Parathyroid adenoma (tissue), 2 donors: ENCODE measurements at regions not wholly inside any gene's neighbourhood (a gene's known extent, or its start where the extent isn't known, plus 50 kb on each side); places are given as distances from the start of the nearest gene placed in this dataset.

Source experiments
- H2AFZ ChIP-seq: fragments of 300-600 bp; sonication (generic); one replicate; pipeline ENCODE4 v1.7.0; 2017; ENCODE audit warnings: antibody characterized with exemption, mild to moderate bottlenecking
- H3K27ac ChIP-seq: fragments of 300-600 bp; sonication (generic); one replicate; pipeline ENCODE4 v1.7.0; 2017
- H3K27me3 ChIP-seq: fragments of 300-600 bp; sonication (generic); one replicate; pipeline ENCODE4 v1.7.0; 2017; ENCODE audit warnings: low read length; ENCODE audit not compliant: control insufficient read depth, insufficient read depth
- H3K36me3 ChIP-seq: fragments of 300-600 bp; sonication (generic); one replicate; pipeline ENCODE4 v1.7.0; 2017; ENCODE audit warnings: low read length; ENCODE audit not compliant: control insufficient read depth, insufficient read depth
- H3K4me1 ChIP-seq: fragments of 300-600 bp; sonication (generic); one replicate; pipeline ENCODE4 v1.7.0; 2017; ENCODE audit warnings: control low read depth
- H3K4me2 ChIP-seq: fragments of 300-600 bp; sonication (generic); one replicate; pipeline ENCODE4 v1.7.0; 2017; ENCODE audit warnings: low read length
- H3K4me3 ChIP-seq: fragments of 300-600 bp; sonication (generic); one replicate; pipeline ENCODE4 v1.7.0; 2017; ENCODE audit warnings: low read depth, low read length
- H3K79me2 ChIP-seq: fragments of 300-600 bp; sonication (generic); one replicate; pipeline ENCODE4 v1.7.0; 2017; ENCODE audit warnings: control low read depth
- H3K9ac ChIP-seq: fragments of 300-600 bp; sonication (generic); one replicate; pipeline ENCODE4 v1.7.0; 2017; ENCODE audit warnings: mild to moderate bottlenecking
- H3K9me3 ChIP-seq: fragments of 300-600 bp; sonication (generic); one replicate; pipeline ENCODE4 v1.7.0; 2017; ENCODE audit warnings: low read length; ENCODE audit not compliant: control insufficient read depth
- TF ChIP-seq, protein P1 (sequence below): fragments of 300-600 bp; sonication (generic); IDR thresholded peaks from one replicate; pipeline ENCODE4 v1.7.0; 2017; ENCODE audit warnings: antibody characterized with exemption, mild to moderate bottlenecking
- donor health status: primary hyperparathyroidism.

DNA sequence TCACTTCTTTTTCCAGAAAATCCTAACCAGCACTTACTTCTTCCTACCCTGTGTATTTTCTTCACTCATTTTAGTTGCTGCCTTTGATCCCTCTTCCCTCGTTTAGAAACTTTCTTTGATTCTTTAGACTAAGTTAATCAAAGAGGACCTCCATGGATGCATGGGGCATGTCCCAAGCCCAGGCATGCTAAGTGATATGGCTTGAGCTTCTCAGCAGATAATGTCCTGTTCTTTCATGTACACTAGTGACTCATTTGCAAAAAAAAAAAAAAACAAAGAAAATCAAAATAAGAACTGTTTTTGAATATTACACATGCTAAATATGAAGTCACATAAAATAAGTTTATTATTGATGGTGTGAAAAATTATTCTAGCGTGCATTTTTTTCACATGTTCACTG lies 800.9 kb downstream of the SATB2 start:
- H3K27me3 ChIP-seq: no peaks in the 10 kb centered on the region
- no peak overlapping the region for H2AFZ ChIP-seq
- no peak overlapping the region for H3K4me2 ChIP-seq
- H3K4me3 ChIP-seq: no peak overlapping the region
- H3K9ac ChIP-seq: no peak overlapping the region
- H3K27ac ChIP-seq: no peak overlapping the region
- no peaks in the 10 kb centered on the region for H3K79me2 ChIP-seq
- H3K36me3 ChIP-seq: no peaks in the 10 kb centered on the region
- no peaks in the 10 kb centered on the region for H3K4me1 ChIP-seq
- H3K9me3 ChIP-seq: no peaks in the 10 kb centered on the region
- TF ChIP-seq, protein P1, sequence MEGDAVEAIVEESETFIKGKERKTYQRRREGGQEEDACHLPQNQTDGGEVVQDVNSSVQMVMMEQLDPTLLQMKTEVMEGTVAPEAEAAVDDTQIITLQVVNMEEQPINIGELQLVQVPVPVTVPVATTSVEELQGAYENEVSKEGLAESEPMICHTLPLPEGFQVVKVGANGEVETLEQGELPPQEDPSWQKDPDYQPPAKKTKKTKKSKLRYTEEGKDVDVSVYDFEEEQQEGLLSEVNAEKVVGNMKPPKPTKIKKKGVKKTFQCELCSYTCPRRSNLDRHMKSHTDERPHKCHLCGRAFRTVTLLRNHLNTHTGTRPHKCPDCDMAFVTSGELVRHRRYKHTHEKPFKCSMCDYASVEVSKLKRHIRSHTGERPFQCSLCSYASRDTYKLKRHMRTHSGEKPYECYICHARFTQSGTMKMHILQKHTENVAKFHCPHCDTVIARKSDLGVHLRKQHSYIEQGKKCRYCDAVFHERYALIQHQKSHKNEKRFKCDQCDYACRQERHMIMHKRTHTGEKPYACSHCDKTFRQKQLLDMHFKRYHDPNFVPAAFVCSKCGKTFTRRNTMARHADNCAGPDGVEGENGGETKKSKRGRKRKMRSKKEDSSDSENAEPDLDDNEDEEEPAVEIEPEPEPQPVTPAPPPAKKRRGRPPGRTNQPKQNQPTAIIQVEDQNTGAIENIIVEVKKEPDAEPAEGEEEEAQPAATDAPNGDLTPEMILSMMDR: no peak

- no peak overlapping the region for H3K9ac ChIP-seq
- H3K79me2 ChIP-seq: no peaks in the 10 kb centered on the region
- H3K27ac ChIP-seq: no peak overlapping the region
- no peaks in the 10 kb centered on the region for H3K4me1 ChIP-seq
- no peaks in the 10 kb centered on the region for H3K9me3 ChIP-seq
- no peak overlapping the region for H2AFZ ChIP-seq
- no peaks in the 10 kb centered on the region for H3K27me3 ChIP-seq
- no peak overlapping the region for H3K4me2 ChIP-seq
- TF ChIP-seq, protein P1: no peak
- no peaks in the 10 kb centered on the region for H3K36me3 ChIP-seq
- no peak overlapping the region for H3K4me3 ChIP-seq
Observed at GRCh38 chr2:198654646-198655045, 803.1 kb downstream of the SATB2 start.

- Histone ChIP-seq H2AFZ (no peak overlapping the region), H3K27me3 (no peaks in the 10 kb centered on the region), H3K4me2 (no peak overlapping the region), H3K9ac (no peak overlapping the region), H3K27ac (no peak overlapping the region), H3K79me2 (no peaks in the 10 kb centered on the region), H3K4me3 (no peak overlapping the region), H3K36me3 (no peaks in the 10 kb centered on the region), H3K4me1 (no peaks in the 10 kb centered on the region), H3K9me3 (no peaks in the 10 kb centered on the region)
- TF ChIP-seq, protein P1: no peak
Observed at GRCh38 chr2:198653311-198653710, 804.4 kb downstream of the SATB2 start.

GRCh38 chr2:198652461-198652860 lies 805.3 kb downstream of the SATB2 start:
- no peak overlapping the region for H3K9ac ChIP-seq
- no peak overlapping the region for H3K4me3 ChIP-seq
- H2AFZ ChIP-seq: no peak overlapping the region
- H3K9me3 ChIP-seq: no peaks in the 10 kb centered on the region
- no peaks in the 10 kb centered on the region for H3K79me2 ChIP-seq
- H3K36me3 ChIP-seq: no peaks in the 10 kb centered on the region
- H3K4me2 ChIP-seq: no peak overlapping the region
- H3K27ac ChIP-seq: no peak overlapping the region
- no peaks in the 10 kb centered on the region for H3K27me3 ChIP-seq
- H3K4me1 ChIP-seq: no peaks in the 10 kb centered on the region
- TF ChIP-seq, protein P1: no peak

- Histone ChIP-seq H3K9me3 (no peaks in the 10 kb centered on the region), H3K36me3 (no peaks in the 10 kb centered on the region), H2AFZ (no peak overlapping the region), H3K4me3 (no peak overlapping the region), H3K9ac (no peak overlapping the region), H3K79me2 (no peaks in the 10 kb centered on the region), H3K4me2 (no peak overlapping the region), H3K27me3 (no peaks in the 10 kb centered on the region), H3K4me1 (no peaks in the 10 kb centered on the region), H3K27ac (no peak overlapping the region)
- TF ChIP-seq, protein P1: no peak
Observed at GRCh38 chr2:198645816-198646215, 811.9 kb downstream of the SATB2 start.
